Ramos (cell line): ENCODE measurements at regions not wholly inside any gene's neighbourhood (a gene's known extent, or its start where the extent isn't known, plus 50 kb on each side); places are given as distances from the start of the nearest gene placed in this dataset.
"Not testable (repeated sequence)": the region's sequence is repeated elsewhere in the genome, so short reads cannot be mapped to it uniquely, and the experiment has no call there.

Experiments used
- in situ Hi-C: fragments of 300-500 bp; cut with MboI; formaldehyde crosslinking; loops from one replicate; pipeline ENCODE4 v1.14.3; 2022; ENCODE audit warnings: low sequenced_read_pairs; ENCODE audit not compliant: unreplicated experiment

DNA sequence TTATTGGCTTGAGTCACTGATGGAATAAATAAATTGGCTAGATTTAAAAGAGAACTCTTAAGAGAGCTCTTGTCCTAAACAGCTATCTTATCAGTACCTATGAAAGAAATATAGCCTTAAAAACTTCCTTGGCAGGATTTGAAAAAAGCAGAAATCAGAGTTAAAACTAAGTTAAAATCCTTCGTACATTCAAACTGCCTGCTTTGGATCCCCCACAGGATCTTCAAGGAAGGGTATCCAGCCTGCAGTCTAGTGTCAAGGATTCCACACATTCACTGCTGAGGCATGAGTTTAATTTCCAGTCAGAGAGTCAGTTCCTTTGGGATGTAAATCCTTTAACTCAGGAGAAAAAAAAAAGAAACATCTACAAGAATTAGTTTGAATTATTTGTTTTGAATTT is 242.9 kb upstream of the UBASH3B start:
- in situ Hi-C loops = no loop called here

DNA sequence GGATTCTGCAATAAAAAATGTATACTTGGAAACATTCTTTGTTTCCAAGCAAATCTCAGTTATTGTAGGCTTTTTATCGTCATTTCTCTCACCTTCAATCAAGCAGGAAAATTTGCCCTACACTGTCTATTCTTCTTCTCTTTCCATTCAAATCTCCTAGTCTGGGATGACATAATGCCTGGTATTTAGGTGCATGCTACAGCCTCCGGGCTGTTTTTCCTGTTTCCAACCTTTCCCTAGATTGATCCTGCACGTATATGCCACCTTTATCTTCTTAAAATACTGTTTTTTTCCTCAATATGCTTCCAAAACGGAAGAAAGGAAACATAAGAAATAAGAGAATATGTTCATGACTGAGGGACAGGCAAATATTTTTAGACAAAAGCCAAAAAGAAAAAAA is 249.1 kb upstream of the UBASH3B start:
- in situ Hi-C loops = no loop called here

DNA sequence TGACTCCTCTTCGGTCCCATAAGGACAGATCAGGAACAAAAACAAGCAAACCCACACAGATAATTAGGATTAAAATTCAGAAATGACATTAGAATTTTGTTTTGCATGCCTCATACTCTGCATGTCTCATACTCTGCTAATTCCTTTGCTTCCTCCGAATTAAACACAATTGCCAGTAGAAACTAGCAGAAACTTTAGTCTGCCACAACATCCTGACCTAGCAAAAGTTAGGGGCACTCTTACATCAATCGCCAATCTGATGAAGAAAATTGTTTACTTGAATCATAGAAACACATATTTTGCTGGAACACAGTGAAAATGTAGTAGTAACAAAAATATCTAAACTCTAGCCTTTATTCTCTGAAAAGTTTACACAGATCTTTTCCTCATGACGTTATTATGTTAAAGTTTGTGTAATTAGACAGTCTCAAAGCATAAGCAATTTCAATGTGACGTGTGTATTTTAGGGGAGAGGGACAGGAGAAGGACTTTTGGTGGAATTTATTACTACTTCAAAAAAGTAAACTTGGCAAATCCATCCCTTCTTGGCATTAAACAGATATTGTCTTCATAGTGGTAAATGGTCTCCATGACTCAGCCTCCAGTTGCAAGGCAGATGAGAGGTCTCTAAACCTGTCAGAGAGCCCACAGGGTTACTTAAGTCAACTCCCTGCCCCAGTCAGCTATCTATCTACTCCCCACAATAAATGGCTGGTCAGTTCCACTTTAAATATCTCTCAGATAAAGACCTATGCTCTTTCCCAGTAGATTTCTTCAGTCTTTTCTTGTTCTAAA is 249.8 kb upstream of the UBASH3B start:
- in situ Hi-C loops = no loop called here

DNA sequence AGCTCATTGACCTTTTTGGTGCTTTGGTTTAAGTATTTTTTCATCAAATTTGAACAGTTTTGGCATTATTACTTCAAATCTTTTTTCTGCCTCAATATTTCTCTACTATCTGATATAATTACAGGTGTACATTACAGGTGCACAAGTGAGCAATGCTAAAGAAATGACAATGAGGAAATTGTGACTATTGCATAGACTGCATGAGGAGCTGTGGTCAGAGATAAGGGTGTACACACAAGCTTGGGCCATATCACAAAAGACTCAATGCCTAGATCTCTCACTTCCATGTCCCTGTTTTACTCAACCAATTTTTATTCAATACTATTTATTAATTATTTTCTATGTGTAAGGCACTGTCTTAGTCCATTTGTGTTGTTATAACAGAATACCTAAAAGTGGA is 251.0 kb upstream of the UBASH3B start:
- in situ Hi-C loops = no loop called here

DNA sequence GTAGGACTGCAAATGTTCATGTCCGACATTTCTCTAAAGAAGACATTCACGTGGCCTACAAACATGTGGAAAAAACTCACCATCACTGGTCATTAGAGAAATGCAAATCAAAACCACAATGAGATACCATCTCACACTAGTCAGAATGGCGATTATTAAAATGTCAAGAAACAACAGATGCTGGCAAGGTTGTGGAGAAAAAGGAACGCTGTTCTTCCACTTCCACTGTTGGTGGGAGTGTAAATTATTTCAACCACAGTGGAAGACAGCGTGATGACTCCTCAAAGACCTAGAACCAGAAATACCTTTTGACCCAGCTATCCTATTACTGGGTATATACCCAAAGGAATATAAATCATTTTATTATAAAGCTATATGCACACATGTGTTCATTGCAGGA is 253.9 kb upstream of the UBASH3B start:
- in situ Hi-C loops = not testable (repeated sequence)

DNA sequence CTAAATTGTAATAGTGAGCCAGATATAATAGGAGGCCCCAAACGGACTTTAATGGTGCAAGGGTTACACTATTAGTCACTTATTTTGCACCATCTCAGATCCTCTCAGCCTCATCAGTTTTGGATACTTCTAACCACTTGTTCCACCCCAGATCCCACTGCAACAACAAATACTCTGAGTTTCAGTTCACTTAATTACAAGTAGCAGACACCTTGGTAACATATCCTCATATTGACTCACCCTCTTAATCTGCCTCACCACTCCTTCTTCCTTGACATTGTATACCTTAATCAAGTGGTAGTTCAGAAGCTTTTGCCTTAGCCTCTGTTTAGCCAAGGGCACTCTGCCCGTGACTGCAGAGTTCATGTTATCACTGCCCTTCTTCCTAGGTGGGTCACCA is 256.1 kb upstream of the UBASH3B start:
- in situ Hi-C loops = no loop called here

DNA sequence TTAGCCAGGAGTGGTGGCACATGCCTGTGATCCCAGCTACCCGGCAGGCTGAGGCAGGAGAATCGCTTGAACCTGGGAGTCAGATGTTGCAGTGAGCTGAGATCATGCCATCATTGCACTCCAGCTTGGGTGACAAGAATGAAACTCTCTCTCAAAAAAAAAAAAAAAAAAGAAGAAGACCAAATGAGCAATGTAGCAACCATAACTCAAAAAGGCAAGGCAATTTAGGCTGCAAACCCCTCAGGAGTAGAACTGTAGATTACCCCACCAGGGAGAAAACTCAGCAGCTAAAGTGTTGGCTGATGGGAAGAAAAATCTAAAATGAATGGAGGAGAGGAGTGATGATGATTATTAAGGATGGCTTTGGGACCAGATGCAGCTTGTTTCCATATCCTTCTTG is 256.7 kb upstream of the UBASH3B start:
- in situ Hi-C loops = no loop called here

DNA sequence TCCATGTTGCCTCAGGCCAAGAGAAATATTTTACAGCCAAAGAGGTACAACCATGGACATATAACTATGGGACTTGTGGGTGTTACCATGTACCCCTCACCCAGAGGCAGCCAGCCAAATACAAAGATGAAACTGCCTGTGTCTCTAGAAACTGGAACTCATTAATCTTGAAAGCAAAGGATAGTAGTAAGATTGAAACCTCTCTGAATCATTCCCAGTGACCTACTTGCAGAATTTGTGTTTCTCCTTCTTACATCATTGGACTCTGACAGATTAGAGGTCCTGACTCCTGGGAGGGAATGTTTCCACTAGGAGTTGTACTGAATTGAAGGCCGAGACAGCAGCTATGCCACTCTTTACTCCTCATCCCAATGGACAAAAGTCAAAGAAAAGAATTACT is 257.4 kb upstream of the UBASH3B start:
- in situ Hi-C loops = no loop called here

DNA sequence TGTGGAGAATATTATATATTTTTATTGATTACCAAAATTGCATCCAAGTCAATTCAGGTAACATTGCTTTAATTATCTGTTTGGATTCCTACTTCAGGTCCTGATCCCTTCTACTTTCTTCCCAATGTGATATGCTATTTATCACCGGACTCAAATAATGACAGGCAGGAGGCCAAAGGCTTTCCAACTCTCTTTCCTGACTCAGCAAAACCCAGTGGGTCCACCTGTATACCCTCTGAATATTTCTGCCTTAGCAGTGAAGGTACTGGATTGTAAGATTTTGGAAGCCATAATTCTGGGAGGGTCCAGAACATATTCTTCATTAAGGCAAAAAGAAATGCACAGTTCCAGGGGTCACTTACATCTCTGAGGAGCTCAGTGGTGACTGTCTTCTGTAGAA is 260.2 kb upstream of the UBASH3B start:
- in situ Hi-C loops = no loop called here

DNA sequence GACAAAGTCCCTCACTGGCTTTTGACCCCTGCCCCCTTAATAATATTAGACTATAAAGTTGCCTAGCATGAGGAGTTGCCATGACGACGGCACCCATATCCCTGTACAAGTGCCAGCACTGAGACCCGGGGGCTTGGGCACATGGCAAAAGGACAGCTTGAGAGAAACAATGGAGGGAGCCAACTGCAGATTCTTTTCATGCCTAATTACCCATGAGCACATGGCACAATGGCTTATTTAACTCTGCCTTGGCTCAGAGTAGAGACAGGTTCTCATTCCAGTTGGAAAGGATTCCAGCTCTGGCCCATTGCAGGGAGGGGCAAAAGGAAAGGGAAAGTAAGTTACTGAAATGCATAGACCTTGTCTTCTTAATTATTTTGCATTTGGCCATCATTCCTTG is 261.2 kb upstream of the UBASH3B start:
- in situ Hi-C loops = no loop called here

DNA sequence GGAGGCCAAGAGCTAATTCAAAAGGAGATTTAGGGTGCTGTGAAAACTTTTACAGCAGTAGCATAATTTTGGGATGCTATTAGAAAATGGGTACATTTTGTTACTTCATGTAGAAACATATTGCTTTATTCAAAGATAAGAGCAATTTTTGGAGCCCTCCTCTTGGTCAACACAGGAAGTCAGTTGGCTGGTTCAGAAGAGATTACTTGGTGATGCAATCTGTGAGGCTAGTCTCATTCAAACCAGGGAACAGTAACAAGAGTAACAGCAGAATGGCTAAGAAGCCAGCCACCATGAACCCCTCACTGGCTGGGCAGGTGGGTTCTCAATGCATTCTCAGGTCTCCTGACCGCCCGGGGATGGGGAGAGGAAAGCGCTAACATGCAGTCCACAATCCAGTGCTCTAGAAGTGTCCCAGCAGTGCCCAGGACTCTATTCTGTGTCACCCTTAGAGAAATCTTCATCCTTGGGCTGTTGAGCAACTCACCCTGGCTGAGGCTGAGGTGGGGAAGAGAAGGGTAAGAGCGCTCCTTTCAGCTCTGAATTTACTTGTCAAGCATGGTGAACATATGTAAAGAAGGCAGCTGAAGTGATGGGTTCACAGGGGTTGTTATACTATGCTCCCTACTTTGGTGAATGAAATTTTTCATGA is 262.2 kb upstream of the UBASH3B start:
- in situ Hi-C loops = no loop called here

DNA sequence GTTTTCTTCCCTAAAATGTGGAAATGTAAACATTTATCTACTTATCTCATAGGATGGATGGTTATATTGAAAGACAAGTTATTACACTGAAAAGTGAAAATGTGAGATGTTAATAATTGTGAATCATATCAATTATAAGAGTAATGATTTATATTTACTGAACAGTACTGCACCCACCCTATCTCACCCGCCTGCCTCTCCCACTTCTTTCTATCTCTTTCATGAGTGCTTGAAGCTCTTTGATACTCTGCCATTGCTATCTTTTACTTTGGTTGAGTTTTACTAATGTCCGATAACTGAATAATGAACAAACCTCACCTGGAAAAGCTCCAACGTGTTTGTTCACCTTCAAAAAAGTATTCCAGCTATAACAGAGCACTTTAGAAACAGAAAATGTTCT is 263.0 kb upstream of the UBASH3B start:
- in situ Hi-C loops = no loop called here

DNA sequence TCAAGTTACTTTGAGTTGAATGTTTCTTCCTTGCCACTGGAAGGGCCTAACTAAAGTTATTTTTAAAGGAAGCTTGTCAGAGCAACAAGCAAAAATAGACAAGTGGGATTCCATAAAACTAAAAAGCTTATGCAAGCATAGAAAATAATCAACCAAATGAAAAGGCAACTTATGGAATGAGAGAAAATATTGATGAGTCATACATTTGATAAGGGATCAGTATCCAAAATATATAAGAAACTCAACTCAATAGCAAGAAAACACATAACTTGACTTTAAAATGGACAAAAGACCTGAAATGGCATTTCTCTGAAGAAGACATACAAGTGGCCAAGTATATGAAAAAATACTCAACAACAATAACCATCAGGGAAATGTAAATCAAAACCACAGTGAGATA is 264.5 kb upstream of the UBASH3B start:
- in situ Hi-C loops = no loop called here

DNA sequence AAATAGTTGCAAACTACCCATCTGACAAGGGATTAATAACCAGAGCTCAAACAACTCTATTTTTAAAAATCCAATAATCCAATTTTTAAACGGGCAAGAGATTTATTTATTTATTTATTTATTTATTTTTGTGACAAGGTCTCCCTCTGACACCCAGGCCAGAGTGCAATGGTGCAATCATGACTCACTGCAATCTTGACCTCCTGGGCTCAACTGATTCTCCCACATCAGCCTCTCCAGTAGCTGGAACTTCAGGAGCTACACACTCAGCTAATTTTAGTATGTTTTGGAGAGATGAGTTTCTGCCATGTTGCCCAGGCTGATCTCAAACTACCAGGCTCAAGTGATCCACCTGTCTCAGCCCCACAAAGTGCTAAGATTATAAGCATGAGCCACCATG is 267.2 kb upstream of the BLID start:
- in situ Hi-C loops = no loop called here

DNA sequence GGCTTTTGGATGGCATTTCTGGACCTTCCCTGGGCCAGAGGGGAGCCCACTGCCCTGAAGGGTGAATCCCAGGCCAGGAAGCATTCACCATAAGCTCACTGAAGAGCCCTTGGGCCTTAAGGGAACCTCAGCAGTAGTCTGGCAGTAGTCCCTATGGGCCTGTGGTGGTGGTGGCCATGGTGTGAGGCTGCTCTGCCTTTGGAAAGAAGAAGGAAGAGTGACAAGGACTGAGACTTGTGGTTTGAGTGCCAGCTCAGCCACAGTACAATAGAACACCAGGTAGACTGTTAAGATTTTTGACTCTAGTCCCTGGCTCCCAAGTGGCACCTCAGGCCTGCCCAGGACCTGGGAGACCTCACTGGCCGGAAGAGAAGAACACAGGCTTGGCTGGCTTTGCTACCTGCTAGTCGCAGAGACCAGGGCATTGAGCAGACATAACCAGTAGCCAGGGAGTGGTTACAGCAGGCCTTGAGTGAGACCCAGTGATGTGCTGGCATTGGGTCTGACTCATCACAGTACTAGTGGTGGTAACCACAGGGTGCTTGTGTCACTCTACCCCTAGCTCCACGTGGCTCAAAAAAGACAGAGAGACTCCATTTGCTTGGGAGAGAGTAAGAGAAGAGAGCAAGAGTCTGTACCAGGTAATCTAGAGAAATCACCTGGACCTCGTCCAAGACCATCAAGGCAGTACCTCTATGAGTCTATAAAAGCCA is 259.8 kb upstream of the BLID start:
- in situ Hi-C loops = no loop called here

DNA sequence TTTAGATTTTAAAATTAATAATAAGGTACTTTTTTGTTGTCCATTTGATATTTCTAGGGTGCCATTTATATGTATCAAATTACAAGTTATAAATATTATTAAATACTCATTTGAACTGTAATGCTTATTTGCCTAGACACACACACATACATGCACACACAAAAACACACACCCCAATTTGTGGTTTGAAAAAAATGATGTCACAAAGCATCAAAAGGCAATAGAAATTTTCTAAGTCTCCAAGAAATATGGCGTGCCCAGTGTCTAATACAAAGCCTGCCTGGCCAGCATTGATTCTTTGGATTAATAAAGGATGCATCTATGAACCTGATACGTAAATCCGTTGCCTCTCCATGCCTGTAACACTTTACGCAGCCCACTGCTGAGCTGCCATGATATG is 252.8 kb upstream of the BLID start:
- in situ Hi-C loops = no loop called here

DNA sequence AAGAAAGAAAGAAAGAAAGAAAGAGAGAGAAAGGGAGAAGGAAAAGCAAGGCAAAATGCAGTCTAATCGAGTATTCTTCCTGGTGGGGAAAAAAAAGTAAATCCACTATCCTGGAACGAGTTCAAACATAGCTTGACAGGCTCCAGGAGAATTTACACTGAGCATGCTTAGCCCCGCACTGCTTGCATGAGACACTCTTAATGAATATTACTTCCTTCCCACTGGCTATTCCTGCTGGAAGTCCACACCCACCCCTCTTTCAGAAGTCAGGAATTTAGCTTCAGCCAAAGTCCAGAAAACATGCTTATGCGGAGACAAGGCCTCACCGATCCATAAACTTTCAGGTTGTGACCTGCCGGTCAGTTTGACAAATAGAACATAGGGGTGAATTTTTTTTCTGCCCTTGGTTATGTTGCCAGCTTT is 251.8 kb upstream of the BLID start:
- in situ Hi-C loops = no loop called here

DNA sequence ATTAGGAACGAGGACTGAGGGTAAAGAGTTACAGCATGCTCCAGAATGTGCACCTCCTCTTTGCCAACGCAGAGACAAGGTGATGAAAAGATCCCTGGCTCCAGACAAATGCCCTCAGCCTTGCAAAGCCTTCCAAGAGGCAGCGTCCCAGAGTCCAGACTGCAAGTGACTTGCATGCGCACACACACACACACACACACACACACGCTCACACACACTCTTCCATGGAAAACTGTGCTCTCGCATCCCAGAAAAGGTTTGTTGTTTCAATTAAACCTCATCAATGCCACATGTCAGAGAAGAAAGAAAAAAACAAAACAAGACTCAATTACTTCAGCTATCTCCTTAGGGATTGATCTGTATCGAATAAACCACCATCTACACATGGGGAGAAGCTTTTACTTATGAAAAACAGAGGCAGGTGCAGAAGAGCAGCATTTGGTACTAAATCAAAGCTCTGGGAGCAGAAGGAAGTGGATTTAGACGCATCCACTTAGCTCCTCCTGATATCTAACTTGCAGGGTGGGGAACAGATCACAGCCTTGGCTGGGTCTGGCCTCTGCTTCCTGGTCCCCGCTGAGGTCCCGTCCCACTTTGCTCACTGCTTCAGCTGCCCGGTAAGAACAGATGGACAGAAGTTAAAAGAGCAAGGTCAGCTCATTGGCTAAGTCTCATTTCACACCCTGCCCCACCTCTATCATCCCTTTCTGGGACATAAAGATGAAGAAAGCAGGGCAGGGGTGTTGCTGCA is 249.8 kb upstream of the BLID start:
- in situ Hi-C loops = no loop called here

DNA sequence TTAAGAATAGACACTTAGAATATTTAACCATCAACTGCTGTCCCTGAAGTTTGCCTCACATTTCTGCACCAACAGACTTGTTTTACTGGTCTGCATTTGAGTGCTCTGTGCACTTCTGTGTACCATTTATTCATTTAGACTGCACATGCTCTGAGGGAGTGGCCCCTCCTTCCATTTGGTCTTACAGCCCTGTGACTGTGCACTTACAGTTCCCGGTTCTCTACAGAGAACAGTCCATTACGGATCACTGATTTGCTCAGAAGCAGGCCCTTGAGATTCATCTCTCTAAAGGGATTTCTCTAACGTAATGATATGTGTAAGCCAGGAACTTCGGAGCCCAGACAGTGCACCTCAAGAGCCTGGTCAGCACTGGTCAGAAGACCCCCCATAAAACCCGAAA is 247.3 kb upstream of the BLID start:
- in situ Hi-C loops = no loop called here

DNA sequence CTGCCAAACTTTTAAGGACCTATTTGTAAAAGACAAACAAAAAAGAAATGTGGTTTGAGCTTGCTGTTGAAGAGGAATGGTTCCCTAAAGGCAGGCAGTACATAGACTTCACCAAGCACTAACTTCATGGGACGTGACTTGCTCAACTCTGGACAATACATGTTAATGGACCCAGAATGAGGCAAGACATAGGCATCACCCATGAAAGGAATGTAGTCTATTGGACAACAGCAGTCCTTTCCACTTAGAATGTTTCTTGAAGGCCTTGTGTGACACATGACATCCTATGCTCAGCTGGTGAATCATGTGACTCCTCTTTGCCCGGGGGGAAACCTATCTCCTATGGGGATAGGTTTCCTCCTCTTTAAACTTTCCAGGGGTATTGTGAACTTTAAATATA is 246.4 kb upstream of the BLID start:
- in situ Hi-C loops = no loop called here

DNA sequence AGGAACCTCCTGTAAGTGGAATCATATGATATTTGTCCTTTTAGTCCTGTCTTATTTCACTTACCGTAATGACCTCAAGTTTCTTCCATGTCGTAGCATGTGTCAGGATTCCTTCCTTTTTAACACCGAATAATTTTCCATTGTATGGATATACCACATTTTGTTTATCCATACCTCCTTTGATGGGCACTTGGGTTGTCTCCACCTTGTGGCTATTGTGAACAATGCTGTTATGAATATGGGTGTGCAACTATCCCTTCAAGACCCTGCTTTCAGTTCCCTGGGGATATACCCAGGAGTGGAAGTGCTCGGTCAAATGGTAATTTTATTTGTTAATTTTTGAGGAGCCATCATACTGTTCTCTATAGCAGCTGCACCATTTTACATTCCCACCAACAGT is 244.9 kb upstream of the BLID start:
- in situ Hi-C loops = no loop called here
